K562 (cell line): ENCODE measurements at regions not wholly inside any gene's neighbourhood (a gene's known extent, or its start where the extent isn't known, plus 50 kb on each side); places are given as distances from the start of the nearest gene placed in this dataset.

Source experiments
- FOXA3 ChIP-seq, 2 experiments: fragments of 450-650 bp in 1 of 2; sonication (generic) in 1 of 2; formaldehyde crosslinking; IDR thresholded peaks in 1 of 2; conservative IDR thresholded peaks in 1 of 2; 2 replicates each; pipeline versions ENCODE4 v1.4.0 to v1.8.0; 2020 to 2022; ENCODE audit warnings: mild to moderate bottlenecking in 2 of 2, missing genetic modification reagents in 1 of 2
- MAZ ChIP-seq, 2 experiments: fragments of 450-650 bp in 1 of 2; sonication (generic) in 1 of 2; formaldehyde crosslinking; IDR thresholded peaks in 1 of 2; conservative IDR thresholded peaks in 1 of 2; 2 replicates each; pipeline versions ENCODE4 v1.4.0 to v1.5.0; 2020; ENCODE audit warnings: mild to moderate bottlenecking in 1 of 2, missing genetic modification reagents in 1 of 2
- MECOM ChIP-seq: fragments of 250-450 bp; sonication (Bioruptor Pico); IDR thresholded peaks from 2 replicates; pipeline ENCODE4 v1.8.0; 2022; ENCODE audit warnings: inconsistent platforms
- MEIS2 ChIP-seq: fragments of 450-650 bp; IDR thresholded peaks from 2 replicates; pipeline ENCODE4 v1.6.1; 2014; ENCODE audit warnings: mild to moderate bottlenecking; ENCODE audit not compliant: partially characterized antibody
- U2AF2 ChIP-seq: fragments of 200-400 bp; formaldehyde crosslinking; optimal IDR thresholded peaks from 2 replicates; pipeline ENCODE3; 2017; ENCODE audit warnings: low read depth, mild to moderate bottlenecking, low read length
- ZNF41 ChIP-seq: fragments of 250-450 bp; sonication (Bioruptor Pico); conservative IDR thresholded peaks from 2 replicates; pipeline ENCODE4 v1.4.0; 2020; ENCODE audit warnings: mild to moderate bottlenecking
- TF ChIP-seq, protein P1 (sequence below), 2 experiments: IDR thresholded peaks in 1 of 2; conservative IDR thresholded peaks in 1 of 2; 2 replicates each; pipeline ENCODE4 v1.6.1; 2016; ENCODE audit warnings: low read depth in 2 of 2, mild to moderate bottlenecking in 1 of 2, missing compliant biosample characterization in 1 of 2, missing genetic modification characterization in 1 of 2, moderate library complexity in 1 of 2
- TF ChIP-seq, protein P2 (sequence below): fragments of 450-650 bp; IDR thresholded peaks from 2 replicates; pipeline ENCODE4 v1.6.1; 2018; ENCODE audit not compliant: partially characterized antibody

DNA sequence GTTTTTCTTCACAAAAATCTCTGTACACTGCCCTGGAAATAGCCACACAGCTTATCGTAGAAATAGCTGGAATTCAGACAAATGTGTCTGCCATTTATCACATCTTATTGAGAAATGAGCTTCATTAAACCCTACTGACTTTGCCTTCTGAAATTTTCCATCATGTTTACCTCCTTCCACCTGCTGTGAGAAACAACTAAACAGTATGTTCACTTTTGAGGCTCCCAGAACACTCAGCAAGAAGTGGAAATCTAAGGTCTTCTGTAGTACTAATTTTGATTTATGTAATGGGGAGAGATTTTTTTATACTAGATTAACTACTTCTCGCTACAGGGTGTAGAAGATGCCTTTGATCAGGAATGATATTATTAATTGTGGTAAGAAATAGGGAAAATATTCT lies 268.0 kb downstream of the KCNC2 start (continued):
- TF ChIP-seq FOXA3 (CRISPR knock-in tag; conservative IDR thresholded peaks at IDR 0.05 in 1 of 2, IDR thresholded peaks at IDR 0.05 in 1 of 2): no peak
- no peak for TF ChIP-seq MECOM (CRISPR knock-in tag)
- TF ChIP-seq, protein P1, sequence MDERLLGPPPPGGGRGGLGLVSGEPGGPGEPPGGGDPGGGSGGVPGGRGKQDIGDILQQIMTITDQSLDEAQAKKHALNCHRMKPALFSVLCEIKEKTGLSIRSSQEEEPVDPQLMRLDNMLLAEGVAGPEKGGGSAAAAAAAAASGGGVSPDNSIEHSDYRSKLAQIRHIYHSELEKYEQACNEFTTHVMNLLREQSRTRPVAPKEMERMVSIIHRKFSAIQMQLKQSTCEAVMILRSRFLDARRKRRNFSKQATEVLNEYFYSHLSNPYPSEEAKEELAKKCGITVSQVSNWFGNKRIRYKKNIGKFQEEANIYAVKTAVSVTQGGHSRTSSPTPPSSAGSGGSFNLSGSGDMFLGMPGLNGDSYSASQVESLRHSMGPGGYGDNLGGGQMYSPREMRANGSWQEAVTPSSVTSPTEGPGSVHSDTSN (CRISPR knock-in tag; IDR thresholded peaks at IDR 0.05; ENCODE audit: low read depth): no peak
- TF ChIP-seq, protein P1 (tag; conservative IDR thresholded peaks at IDR 0.05; ENCODE audit: low read depth): no peak
- no peak for TF ChIP-seq MAZ (CRISPR knock-in tag; conservative IDR thresholded peaks at IDR 0.05 in 1 of 2, IDR thresholded peaks at IDR 0.05 in 1 of 2)
- no peak for TF ChIP-seq ZNF41
- TF ChIP-seq U2AF2: no peak
- TF ChIP-seq MEIS2: no peak
- TF ChIP-seq, protein P2, sequence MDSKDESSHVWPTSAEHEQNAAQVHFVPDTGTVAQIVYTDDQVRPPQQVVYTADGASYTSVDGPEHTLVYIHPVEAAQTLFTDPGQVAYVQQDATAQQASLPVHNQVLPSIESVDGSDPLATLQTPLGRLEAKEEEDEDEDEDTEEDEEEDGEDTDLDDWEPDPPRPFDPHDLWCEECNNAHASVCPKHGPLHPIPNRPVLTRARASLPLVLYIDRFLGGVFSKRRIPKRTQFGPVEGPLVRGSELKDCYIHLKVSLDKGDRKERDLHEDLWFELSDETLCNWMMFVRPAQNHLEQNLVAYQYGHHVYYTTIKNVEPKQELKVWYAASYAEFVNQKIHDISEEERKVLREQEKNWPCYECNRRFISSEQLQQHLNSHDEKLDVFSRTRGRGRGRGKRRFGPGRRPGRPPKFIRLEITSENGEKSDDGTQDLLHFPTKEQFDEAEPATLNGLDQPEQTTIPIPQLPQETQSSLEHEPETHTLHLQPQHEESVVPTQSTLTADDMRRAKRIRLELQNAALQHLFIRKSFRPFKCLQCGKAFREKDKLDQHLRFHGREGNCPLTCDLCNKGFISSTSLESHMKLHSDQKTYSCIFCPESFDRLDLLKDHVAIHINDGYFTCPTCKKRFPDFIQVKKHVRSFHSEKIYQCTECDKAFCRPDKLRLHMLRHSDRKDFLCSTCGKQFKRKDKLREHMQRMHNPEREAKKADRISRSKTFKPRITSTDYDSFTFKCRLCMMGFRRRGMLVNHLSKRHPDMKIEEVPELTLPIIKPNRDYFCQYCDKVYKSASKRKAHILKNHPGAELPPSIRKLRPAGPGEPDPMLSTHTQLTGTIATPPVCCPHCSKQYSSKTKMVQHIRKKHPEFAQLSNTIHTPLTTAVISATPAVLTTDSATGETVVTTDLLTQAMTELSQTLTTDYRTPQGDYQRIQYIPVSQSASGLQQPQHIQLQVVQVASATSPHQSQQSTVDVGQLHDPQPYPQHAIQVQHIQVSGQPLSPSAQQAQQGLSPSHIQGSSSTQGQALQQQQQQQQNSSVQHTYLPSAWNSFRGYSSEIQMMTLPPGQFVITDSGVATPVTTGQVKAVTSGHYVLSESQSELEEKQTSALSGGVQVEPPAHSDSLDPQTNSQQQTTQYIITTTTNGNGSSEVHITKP: no peak
